SK-N-SH (cell line): ENCODE measurements at regions not wholly inside any gene's neighbourhood (a gene's known extent, or its start where the extent isn't known, plus 50 kb on each side); places are given as distances from the start of the nearest gene placed in this dataset.

Source experiments
- EP300 ChIP-seq, 2 experiments: IDR thresholded peaks; 2 replicates each; pipeline versions ENCODE4 v1.4.0 to v1.6.1; 2012; ENCODE audit warnings: borderline replicate concordance in 1 of 2, low read depth in 1 of 2, low read length in 1 of 2
- EZH2phosphoT487 ChIP-seq: fragments of 200-600 bp; sonication (generic); IDR thresholded peaks from 2 replicates; pipeline ENCODE4 v1.6.1; 2017; ENCODE audit warnings: low read depth, mixed run types, mild to moderate bottlenecking, antibody characterized with exemption, moderate library complexity, borderline replicate concordance
- GABPA ChIP-seq: IDR thresholded peaks from 2 replicates; pipeline ENCODE4 v1.4.0; 2012; ENCODE audit warnings: low read depth, mild to moderate bottlenecking
- GATA2 ChIP-seq: sonication (generic); formaldehyde crosslinking; IDR thresholded peaks from 2 replicates; pipeline ENCODE4 v1.5.0; 2020; ENCODE audit warnings: mild to moderate bottlenecking, missing genetic modification reagents
- RCOR1 ChIP-seq: fragments of 150-350 bp; IDR thresholded peaks from 2 replicates; pipeline ENCODE4 v1.6.1; 2017; ENCODE audit warnings: antibody characterized with exemption, low read length
- SIN3A ChIP-seq: IDR thresholded peaks from 2 replicates; pipeline ENCODE4 v1.6.1; 2012; ENCODE audit warnings: low read depth, mild to moderate bottlenecking, low read length, moderate library complexity, borderline replicate concordance
- YY1 ChIP-seq: IDR thresholded peaks from 2 replicates; pipeline ENCODE4 v1.4.0; 2012; ENCODE audit warnings: low read depth, mild to moderate bottlenecking
- TF ChIP-seq, protein P1 (sequence below): fragments of 200-600 bp; sonication (generic); IDR thresholded peaks from 2 replicates; pipeline ENCODE4 v1.6.1; 2017; ENCODE audit warnings: antibody characterized with exemption, mild to moderate bottlenecking, moderate library complexity

DNA sequence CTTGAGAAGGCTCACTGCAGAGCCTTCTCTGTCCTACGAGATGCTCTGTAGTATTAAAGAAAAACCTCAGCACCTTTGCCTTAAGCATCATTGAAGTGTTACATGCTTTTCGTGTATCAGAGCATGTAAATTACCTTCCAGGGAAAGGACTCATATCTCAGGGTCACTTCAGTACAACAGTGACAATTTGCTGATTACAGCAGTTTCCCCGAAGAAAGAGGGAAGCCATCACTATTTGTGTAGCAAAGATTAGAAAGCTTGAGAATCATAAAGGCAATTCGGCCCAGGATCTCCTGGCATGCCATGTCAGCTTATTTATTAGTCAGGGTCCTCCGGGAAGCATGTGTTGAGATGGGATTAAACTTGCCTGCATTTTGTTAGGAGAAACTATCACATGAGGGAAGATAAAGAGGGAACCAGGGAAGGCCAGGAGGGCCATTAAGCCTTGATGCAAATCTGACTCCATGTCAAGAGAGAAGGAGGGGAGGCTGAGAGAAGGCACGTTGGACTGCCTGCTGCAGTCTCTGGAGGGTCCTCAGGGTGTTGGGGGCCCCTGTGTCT, 55.2 kb upstream of the KCNJ6 start:
- TF ChIP-seq RCOR1 (no peak), EP300 (IDR thresholded peaks at IDR 0.05; ENCODE audit: borderline replicate concordance in 1 of 2, low read depth in 1 of 2, low read length in 1 of 2) (no peak), SIN3A (no peak), GABPA (no peak), EZH2phosphoT487 (no peak), YY1 (no peak), GATA2 (CRISPR knock-in tag) (no peak)
- TF ChIP-seq, protein P1, sequence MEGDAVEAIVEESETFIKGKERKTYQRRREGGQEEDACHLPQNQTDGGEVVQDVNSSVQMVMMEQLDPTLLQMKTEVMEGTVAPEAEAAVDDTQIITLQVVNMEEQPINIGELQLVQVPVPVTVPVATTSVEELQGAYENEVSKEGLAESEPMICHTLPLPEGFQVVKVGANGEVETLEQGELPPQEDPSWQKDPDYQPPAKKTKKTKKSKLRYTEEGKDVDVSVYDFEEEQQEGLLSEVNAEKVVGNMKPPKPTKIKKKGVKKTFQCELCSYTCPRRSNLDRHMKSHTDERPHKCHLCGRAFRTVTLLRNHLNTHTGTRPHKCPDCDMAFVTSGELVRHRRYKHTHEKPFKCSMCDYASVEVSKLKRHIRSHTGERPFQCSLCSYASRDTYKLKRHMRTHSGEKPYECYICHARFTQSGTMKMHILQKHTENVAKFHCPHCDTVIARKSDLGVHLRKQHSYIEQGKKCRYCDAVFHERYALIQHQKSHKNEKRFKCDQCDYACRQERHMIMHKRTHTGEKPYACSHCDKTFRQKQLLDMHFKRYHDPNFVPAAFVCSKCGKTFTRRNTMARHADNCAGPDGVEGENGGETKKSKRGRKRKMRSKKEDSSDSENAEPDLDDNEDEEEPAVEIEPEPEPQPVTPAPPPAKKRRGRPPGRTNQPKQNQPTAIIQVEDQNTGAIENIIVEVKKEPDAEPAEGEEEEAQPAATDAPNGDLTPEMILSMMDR, result no peak
